ENCODE measurements at regions not wholly inside any gene's neighbourhood (a gene's known extent, or its start where the extent isn't known, plus 50 kb on each side); places are given as distances from the start of the nearest gene placed in this dataset.
A peak's percentile ranks its signal among the peaks of the same experiment; 100 is the strongest.

GRCh38 chr6:123747515-123747914 is 56.1 kb upstream of the NKAIN2 start:
- no peak for DNase-seq (ENCODE audit: low spot score)

GRCh38 chr6:123745895-123746294 is 57.8 kb upstream of the NKAIN2 start:
- peak; percentile 28 for DNase-seq (ENCODE audit: low spot score)

GRCh38 chr6:123744840-123745239 is 58.8 kb upstream of the NKAIN2 start:
- DNase-seq (ENCODE audit: low spot score) = no peak

DNA sequence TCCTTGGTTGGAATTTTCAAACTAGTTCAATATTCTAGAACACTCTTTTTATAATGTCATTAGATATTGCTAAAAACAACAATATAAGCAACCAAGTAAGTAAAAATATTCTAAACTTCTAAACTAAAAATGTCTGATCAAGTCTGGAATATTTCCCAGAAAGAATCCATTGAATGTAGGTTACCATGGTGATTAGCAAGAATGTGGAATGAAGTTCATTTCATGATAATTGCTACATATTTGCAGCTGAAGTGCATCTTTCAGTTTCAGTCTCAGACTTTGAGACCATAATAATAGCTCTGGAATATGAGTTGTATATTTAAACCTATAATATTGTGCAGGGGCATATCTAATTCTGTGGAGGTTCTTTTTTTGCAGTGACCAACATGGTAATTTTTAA is 61.0 kb upstream of the NKAIN2 start:
- DNase-seq (ENCODE audit: low spot score) = no peak

DNA sequence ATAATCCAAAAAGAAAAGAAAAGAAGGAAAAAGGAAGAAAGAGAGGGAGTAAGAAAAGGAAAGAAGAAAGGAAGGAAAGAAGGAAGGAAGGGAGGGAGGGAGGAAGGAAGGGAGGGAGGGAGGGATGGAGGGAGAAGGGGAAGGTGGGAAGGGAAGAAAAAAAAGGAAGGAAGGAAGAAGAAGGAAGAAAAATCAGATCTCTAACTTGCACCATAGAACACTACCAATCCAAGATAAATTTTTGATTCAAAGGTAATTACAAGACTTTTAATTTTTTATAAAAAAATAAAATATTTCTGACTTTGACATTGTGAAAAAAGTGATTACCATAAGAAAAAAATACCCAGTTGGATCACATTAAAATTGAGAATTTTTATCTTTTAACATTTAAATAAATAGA is 70.5 kb upstream of the NKAIN2 start:
- no peak for DNase-seq (ENCODE audit: low spot score)

DNA sequence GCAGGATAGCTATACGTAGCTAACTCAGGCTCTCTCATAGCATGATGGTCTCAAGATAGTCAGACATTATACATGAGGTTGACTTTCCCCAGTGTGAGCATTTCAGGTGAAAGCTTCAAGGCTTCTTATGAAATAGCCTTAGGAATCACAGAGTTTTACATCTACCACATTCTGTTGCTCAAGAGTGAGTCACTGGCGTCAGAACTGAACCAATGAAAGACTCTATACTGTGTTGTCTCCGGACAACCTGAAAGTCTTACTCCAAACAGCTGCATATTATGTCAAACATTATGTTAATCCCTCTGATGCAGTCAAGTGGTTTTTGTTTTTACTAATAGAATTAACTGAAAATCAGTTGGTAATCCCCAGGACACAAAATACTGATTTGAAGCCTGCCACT is 79.8 kb upstream of the TRDN start:
- DNase-seq (ENCODE audit: low spot score) = no peak

DNA sequence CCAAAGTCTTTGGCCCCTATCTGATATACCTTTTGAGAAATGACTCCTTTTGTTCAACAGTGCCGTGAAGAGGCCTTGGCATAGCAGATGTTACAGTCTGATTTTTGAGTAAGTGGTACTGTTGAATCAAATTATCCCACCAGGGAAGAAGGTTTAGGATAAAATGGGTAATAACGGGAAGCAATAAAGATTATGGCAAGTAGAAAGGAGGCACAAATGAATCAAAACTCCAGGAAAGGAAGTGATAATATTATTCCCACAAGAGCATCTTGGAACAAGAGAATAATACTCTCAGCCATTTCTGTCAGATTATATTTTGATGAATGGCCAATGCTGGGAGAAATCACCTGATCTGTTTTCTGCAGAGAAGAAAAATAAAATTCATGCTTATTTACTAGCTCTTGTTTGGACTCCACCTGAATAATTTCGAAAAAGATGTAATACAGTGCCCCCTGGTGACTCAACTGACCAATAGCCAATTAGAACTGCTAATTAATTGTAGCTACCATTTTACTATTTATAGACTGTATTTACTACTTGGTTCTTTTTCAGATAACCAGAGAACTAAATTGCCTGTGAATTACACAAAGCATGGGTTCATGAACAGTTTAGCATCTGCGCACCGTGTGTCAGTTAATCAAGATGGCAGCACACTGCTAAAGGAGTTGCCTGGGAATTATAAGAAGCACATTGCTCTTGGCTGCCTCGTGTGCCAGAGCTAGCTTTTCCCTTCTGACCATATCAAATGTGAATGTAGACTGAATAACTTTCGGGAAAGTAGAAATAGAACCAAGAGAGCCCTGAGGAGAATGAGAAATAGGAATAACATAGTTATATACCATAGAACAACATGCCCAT is 78.5 kb upstream of the TRDN start:
- peak; percentile 38 for DNase-seq (ENCODE audit: low spot score)

DNA sequence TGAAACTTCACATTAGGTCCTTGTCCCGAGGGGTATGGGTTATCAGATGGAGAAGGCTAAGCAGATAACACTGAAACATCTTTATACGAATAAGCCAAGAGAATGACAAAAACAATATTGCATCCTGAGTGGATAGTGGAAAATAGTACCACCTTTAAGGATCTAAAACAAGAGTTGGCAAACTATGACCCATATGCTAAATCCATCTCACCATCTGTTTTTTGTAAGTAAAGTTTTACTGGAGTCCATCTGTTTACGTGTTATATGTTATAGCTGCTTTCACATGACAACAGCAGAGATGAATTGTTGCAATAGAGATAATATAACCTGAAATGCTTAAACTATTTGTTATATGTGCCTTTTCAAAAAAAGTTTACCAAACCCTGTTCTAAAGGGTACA is 76.1 kb upstream of the TRDN start:
- DNase-seq (ENCODE audit: low spot score) = no peak

- no peak for DNase-seq (ENCODE audit: low spot score)
Observed at GRCh38 chr6:123702943-123703342, 66.2 kb upstream of the TRDN start.

DNA sequence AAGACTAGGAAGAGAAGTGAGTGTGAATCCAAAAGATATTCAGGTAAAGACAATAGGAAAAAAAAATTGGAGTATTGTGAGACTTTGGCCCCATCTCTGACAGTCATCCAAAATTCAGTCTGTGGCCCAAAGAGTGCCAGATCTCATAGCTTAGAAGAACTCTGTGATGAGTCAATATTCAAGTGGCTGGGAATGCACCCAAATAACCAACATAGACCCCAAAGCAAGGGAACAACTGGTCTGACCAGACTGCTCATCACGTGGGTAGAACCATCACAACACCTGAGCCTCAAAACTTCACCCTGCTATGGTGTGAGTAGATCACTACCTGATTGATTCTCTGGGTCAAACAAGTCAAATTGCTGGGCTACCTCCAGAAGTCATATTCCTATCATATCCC is 51.1 kb upstream of the TRDN start:
- no peak for DNase-seq (ENCODE audit: low spot score)

All from kidney capillary endothelial cell (primary cell).